Amniotic epithelial cell (primary cell): ENCODE measurements at regions not wholly inside any gene's neighbourhood (a gene's known extent, or its start where the extent isn't known, plus 50 kb on each side); places are given as distances from the start of the nearest gene placed in this dataset.

ENCODE experiments used
- DNase-seq: peaks from one replicate; pipeline ENCODE4 v3.0.0-alpha.2; 2010; ENCODE audit warnings: low read depth

DNA sequence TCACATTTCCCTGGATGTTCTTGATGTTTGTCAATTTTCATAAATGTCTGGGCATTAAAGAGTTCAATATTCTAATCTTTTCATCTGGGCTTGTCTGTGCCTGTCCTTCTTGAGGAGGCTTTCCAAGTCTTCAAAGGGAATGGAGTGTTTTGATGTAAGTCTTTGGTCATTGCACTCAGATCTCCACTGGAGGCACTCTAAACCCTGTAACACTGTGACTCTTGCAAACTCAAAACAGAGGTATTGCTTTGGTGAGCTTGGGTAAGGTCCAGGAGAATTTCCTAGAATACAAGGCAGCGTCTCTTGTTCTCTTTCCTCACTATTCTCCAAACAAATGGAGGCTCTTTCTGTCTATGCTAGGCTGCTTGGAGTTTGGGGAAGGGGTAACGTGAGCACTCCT is 1118.1 kb upstream of the PABPC4L start:
- DNase-seq = peak; percentile 6

DNA sequence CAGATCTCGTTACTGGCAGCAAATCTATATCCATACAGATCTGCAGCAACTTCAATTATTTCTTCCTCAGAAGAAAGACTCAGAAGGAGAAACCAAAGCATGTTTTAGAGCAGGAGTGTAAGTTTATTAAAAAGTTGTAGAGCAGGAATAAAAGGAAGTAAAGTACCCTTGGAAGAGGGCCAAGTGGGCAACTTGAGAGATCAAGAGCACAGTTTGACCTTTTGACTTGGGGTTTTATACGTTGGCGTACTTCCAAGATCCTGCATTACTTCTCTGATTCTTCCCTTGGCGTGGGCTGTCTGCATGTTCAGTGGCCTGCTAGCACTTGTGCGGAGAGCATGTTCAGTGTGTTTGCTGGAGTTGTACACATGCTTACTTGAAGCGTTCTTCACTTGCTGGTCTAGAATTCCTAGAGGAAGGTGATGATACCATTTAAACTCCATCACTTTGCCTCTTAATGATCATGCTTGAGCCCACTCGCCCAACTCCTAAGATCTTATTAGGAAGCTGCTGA is 1114.7 kb upstream of the PABPC4L start:
- no peak for DNase-seq

DNA sequence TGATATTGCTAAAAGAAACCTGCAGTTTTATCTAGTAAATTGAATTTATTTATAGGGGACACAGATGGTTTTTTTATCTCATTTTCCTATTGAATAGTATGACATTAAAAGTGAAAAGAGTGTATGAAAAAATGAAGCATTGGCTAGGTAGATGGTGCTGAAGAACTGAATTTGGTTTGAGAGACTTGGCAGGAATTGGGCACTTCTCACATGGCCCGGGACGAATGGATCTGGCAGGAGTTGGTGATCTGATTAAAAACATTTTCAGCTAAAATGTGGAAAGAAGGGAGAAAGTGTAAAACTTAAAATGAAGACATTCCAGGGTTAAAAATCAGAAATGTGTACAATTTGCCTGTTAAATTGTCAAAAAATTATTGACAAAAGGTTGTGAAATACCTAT is 1088.5 kb upstream of the PABPC4L start:
- no peak for DNase-seq

DNA sequence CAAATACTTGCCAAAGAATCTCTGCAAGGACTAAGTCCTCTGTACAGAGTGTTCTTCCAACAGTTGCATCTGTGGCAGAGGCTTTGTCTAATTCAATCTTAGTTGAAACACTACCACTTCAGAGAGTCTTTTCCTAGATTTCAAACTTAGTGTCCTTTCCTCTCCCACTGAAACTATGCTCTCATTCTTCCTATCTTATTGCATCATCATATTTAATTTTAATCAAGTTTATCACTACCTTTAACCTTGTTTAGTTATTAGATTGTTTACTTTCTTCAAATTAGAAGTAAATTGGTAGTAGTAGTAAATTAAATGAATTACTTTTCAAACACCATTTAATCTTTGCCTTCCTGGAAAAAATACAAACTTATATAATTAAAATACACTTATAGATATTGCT is 1082.3 kb upstream of the PABPC4L start:
- no peak for DNase-seq

DNA sequence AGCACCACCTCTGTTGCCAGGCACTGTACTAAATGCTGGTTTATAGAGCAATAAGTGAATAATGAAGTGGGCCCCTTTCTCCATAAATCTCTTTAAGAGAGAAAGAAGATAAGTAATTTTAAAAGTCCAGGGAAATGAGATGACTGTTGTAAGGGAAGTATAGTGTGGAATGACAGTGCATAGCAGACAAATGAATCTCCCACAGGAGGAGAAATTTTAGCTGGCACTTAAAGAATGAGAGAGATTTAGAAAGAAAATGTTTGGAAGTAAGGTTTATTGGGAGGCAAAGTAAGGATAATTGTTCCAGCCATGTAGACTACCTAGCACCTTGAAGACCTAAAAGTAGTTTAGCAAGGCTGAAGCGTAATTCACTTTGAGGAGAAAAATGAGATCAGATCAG is 1081.1 kb upstream of the PABPC4L start:
- DNase-seq = peak; percentile 11

DNA sequence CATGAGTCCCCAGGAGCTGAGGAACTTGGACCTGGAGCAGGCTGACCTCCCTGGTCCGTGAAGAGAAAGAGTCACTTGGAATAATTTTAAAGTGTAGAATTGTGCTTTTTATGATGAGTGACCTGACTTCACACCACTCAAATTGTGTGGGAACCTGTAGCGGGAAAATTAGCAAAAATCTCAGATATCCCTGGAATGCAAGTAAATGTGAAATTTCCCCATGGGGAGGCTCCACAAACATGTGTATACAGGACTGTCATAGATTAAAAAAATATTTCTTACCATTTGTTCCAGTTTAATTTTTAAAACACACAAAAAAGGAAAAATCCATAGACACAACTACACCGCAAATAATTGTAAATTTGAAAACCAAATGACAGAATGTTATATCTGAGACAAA is 1079.6 kb upstream of the PABPC4L start:
- DNase-seq = peak; percentile 13

DNA sequence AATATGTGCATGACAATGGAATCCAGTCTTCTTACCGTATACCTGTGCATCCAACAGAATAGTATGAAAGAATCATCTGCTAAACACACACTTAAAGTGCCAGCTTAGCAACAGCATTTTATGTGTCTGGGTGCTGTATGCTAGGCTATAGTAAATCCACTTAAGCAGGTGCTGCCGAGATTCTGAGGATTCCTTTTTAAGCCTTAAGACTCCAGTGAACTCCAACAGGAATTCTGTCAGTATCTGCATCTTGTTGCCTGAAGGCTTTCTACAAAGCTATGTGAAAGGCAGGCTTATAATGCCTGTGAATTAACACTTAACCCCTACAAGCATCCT is 1076.4 kb upstream of the PABPC4L start:
- no peak for DNase-seq

DNA sequence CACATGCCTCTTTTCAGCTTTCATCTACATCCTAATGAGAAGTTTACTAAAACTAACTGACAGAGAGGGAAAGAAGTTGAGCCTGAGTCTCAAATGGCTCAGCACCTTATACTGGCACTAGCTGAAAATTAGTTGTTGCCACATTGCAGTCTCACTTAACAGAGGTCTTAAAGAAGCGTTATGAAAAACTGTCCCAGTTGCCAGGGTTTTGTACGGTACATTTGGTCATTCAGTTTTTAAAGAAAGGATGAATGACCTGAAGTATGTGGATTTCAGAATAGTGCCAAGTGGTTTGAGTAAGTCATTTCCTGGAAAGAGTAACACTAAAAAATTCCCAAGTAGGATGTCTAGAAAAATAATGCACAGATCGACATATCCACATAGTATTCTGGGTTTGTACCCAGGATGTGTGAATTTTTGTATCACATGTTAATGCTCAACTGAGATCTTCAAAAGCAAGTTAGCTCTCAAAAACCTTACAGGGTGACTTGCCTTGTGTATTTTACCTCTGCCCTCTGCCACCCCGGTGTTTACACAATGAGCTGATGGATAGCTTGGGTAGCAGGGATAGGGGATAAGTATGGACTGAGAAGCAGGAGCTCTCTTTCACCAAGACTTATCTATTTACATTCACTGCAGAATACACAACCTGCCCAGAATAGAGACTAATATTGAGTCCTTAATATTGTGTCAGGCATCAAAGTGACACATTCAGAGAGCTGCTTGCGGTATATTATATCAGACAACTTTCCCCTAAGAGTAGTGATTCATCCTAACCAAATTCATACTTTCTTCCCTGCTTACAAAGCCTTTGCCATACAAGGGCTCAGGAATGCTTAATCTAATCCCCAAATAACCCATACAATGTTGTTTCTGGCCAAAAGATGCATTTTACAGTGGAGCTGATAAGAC is 1075.7 kb upstream of the PABPC4L start:
- DNase-seq = peak; percentile 73

DNA sequence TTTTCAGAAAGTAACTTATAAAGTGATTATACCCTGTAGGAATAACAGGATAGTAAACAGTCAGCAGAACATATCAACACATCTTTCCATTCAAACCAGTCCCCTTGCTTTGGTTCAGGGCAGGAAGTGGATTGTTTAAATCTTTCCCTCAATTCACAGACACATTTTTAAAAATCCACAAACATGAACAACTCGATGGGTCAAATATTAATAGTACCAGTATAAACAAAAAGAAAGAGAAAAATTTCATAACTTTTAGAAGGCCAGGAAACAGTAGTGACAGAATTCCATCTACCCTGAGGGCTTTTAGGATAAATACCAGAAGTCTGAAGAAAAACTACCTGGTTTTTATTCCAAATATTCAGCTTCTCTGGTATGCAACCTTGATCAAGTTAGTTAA is 1072.8 kb upstream of the PABPC4L start:
- DNase-seq = no peak

DNA sequence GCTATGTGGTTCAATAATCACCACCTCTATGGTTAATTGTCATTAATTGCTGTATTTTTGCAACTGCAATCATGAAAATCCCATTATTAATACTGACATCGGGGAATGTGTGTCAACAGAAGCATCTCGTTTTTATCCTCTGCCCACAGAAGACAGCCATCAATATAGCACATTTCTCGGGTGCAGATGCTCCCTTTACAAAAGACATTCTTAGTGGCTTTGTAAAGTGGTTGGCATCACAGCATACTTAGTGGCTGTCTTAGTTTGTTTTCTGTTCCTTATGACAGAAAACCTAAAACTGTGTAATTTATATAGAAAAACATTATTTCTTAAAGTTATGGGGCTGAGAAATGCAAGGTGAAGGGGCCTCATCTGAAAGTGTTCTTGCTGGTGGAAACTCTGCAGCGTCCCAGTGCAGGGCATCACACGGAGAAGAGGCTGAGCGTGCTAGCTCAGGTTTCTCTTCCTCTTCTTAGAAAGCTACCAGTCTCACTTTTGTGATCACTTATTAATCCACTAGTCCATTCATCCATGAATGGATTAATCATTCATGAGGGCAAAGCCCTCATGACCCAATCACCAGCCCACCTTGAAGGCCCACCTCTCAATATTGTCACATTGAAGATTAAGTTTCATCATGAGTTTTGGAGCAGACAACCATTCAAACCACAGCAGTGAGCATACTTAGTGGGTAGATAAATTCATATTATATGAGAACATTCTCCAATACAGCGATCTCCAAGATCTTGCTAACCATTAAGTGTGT is 1067.7 kb upstream of the PABPC4L start:
- DNase-seq = no peak

DNA sequence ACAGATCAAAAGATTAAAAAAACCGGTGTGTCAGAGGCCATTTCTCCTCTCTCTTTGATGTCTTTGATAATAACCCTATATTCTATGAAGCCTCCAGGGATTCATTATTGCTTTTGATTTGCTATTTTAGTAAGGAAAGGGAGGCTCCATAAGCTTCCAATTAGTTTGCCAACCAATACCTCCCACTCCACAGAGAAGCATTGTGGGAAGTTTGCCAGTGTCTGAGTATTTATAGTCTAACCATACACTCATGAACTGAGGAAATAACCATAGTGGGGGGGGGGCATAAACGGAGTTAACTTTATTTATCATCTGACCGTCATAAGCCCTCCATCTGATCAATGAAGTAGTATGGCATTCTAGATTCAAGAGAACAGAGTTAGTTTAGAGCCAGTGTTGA is 1066.8 kb upstream of the PABPC4L start:
- DNase-seq = no peak

DNA sequence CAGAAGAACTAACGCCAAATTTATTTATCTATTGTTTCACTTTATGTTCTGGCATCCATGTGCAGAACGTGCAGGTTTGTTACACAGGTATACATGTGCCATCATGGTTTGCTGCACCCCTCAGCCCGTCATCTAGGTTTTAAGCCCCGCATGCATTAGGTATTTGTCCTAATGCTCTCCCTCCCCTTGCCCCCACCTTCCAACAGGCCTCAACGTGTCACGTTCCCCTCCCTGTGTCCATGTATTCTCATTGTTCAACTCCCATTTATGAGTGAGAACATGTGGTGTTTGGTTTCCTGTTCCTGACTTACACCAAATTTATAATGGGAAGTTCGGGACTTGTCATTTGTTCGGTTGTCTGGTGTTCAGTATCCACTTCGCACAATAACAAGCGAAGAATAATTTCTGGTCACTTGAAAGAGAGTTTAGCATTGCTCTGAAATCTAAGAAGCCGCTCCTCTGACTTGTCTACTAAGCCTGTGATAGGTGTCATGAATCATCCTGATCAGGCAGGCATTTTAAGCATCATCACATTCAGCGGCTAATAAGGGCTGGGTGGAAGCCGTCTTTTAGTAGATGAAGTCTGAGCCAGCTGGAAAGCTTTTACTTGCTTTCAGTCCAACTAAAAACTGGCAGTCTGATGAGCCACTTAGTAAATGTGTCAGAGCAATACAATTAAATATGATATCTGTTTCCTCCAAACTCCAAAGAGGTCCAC is 1065.7 kb upstream of the PABPC4L start:
- no peak for DNase-seq

DNA sequence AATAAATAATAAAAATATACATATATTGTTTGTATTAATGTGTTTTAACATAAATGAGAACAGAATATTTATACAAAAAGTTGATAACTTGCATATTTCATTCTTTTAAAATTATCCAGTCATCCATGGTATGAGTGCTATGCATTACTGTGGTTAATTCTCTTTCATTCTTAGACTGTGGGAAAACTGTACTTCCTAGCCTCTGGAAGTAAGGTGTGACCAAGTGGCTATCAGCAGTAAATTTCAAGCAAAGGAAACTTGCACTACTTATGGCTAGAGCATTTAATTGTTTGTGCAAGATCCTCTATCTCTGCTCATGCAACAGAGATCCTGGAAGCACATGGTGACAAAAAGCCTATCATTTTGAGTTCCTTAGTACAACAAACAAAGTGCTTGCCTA is 1054.5 kb upstream of the PABPC4L start:
- peak; percentile 62 for DNase-seq

DNA sequence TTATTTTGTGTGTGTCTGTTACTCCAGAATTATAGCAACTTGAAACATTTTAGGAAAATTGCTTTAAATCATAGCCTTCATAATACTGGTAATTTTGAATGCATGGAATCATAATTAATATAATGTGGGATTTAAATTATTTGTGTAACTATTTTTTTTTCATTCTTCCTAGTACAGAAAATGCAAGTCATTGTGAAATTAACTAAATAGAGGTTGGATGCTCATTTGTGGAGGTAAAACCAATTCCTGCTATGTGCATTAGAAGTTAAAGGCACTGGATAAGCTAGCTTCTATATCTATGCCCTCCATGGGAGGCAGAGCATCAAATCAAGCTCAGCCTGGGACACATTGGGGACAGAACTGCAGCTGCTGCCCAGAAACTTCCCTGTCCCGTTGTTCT is 1048.5 kb upstream of the PABPC4L start:
- no peak for DNase-seq

DNA sequence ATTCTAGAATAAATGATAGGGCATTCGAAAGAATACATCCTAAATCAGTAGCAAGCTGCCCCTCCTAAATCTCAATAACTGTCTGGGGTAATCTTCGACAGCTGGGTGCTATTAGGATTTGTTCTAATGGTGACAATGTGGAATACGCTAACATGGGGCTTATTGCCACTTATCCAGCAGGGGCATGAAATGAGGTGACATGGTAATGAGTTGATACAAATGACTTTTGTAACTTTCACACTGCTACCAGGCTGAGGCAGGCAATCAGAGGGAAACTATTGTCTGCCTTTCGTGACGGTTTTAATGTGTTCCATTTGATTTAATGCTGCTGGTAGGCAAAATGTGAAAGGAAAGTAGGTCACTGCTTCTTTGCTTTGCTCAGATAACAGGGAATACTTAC is 1047.4 kb upstream of the PABPC4L start:
- no peak for DNase-seq

DNA sequence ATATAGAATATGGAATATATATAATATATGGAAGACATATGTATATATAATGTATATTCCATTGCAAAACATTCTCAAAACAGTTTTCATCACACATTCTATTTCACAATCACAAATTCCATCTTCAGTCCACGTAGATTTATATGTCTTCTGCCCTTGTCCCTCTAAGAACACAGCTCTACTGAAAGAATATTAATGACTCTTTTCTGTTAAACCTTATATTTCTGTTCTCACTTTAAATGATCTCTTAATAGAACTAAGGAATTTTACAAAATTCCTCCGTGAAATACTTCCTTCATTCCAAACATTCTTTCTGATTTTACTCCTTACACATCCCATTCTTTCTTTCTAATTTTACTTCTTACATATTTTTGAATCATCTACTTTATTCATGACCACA is 1043.1 kb upstream of the PABPC4L start:
- DNase-seq = peak; percentile 38

DNA sequence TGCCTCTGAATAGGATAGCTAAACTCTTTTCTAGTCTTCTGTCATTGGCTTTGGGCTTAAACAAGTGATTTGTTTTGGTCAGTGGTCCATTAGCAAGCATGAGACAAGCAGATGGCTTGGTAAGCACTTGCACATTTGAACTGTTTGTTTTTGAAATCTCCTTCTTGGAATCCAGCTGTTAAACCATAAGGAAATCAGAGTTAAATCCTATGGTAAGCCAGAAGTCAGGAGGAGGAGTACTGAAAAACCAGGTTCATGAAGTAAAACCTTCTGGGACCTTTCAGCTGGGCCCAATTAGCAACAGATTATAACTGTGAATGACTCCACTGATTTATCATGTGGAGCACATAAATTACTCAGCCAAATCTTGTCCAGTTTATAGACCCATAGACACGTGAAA is 1042.5 kb upstream of the PABPC4L start:
- DNase-seq = peak; percentile 9

DNA sequence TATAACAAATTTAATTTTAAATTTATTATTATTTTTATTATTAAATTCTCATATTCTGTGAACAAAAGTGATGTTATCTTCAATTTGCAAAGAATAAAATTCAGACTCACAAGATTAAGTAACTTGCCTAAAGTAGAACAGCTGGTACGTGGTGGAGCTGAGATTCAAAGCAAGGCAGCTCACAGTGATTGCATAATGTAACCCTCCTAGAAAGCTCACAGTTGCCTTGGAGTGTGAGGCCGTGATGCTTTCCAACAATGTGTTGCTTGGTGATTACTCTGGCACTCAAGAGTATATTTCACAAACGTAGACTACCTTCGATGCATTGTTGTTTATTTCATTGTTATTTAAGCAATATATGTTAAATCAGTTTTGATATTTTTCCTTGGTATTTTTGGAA is 1039.2 kb upstream of the PABPC4L start:
- DNase-seq = peak; percentile 96

DNA sequence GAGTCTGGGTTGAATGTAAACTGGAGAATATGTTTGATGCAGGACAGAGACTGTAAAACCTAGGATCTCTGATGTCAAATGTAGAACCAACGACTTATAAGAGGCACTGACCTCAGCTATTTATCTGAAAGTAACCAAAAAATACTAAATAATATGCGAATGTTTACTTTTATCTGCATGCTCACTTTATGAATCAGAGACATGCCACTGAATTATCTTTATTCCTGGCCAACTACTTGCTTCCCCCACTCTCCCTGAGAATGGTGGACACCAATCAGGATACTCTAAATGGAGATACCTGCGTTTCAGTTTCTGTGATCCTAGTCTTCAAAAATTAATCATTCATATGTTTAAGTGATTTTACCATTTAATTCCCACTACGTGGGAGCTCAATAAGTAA is 1038.4 kb upstream of the PABPC4L start:
- peak; percentile 53 for DNase-seq

DNA sequence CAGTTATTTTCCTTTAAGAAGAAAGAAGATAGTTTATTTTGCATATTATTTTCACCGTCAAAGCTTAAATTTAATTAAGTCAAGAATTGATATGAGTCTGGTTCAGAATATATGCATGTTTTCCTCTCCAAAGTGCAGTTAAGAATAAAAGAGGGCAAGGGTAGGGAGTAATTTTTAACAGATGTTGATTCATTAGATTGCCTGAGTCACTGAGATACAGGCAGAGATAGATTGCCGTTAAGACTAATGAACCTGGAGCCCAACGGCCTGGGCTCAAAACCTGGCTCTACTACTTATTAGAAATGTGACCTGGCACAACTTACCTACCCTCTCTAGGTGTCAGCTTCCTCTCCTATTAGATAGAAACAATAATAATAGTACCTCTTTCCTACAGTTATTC is 1037.4 kb upstream of the PABPC4L start:
- DNase-seq = peak; percentile 7

DNA sequence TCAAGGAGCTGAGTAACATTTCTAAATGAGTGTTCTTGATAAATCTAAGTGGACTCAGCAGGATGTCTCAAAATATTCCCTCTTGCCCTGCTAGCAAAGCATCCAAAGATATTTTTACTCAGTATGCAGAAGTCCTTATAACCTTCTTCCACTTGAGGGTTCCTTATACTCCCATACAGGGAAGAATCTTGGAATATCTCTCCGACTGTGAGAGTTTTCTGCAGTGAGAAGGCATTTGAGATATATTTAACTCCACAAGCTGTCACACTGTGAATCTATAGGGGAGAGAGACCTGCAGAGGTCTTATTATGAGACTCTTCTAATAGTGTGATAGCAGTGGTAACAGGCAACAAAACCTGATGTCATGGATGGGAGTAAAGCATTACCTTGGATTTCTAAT is 1034.5 kb upstream of the PABPC4L start:
- no peak for DNase-seq

DNA sequence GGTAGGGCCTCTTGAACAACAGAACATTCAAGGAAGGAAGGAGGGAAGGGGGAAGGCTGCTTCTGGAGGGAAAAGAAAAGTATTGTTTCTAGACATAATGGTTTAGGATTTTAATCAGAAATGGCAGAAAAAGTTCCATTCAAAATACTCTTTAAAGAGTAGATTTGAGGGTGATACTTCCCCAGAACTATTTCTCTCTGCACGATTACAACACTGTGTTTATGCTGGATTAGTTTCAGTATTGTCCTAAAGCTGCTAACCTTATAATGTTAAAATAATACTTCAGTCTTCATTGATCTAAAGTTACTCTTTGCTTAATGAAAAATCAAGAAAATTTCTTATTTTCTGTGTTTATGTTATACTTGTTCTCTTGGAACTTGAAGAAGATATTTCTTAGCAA is 1026.3 kb upstream of the PABPC4L start:
- no peak for DNase-seq

DNA sequence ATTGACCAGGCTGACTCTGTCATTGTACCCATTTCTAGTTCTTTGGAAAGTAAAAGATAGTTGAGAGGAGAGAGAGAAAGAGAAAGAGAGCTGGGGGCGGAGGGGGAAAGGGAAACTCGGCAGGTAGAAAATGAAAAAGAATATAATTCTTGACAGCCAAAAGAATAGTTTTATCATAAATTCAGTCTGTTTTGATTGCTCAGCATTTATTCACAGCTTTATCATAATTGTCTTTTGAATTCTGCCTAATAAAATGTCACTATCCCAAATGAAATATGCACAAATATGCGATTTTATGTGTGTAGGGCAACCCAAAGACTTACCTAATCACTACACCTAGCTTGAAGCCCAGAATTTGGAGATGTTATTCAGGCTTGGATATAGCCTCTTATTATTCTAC is 1024.0 kb upstream of the PABPC4L start:
- DNase-seq = no peak
